ENCODE measurements at regions not wholly inside any gene's neighbourhood (a gene's known extent, or its start where the extent isn't known, plus 50 kb on each side); places are given as distances from the start of the nearest gene placed in this dataset.
"Not testable (repeated sequence)": the region's sequence is repeated elsewhere in the genome, so short reads cannot be mapped to it uniquely, and the experiment has no call there.

- DNase-seq, result no peak
Measured at GRCh38 chr4:60934566-60935295, 265.4 kb upstream of the ADGRL3 start.

GRCh38 chr4:60938181-60938580 is 261.9 kb upstream of the ADGRL3 start:
- no peak for DNase-seq

- no peak for DNase-seq
Measured at GRCh38 chr4:60938621-60939020, 261.5 kb upstream of the ADGRL3 start.

- DNase-seq, result no peak
Measured at GRCh38 chr4:60944060-60944459, 256.1 kb upstream of the ADGRL3 start.

- no peak for DNase-seq
Measured at GRCh38 chr4:60945641-60946040, 254.5 kb upstream of the ADGRL3 start.

- DNase-seq, result no peak
Measured at GRCh38 chr4:60948008-60948407, 252.1 kb upstream of the ADGRL3 start.

GRCh38 chr4:60952921-60953320 is 247.2 kb upstream of the ADGRL3 start:
- no peak for DNase-seq

GRCh38 chr4:60953826-60954225 is 246.3 kb upstream of the ADGRL3 start:
- DNase-seq, result no peak

GRCh38 chr4:60962286-60962685 is 237.8 kb upstream of the ADGRL3 start:
- no peak for DNase-seq

- DNase-seq, result no peak
Measured at GRCh38 chr4:60981534-60981933, 218.6 kb upstream of the ADGRL3 start.

- no peak for DNase-seq
Measured at GRCh38 chr4:60989141-60989540, 211.0 kb upstream of the ADGRL3 start.

GRCh38 chr4:60992037-60992436 is 208.1 kb upstream of the ADGRL3 start:
- no peak for DNase-seq

- no peak for DNase-seq
Measured at GRCh38 chr4:61003301-61003700, 196.8 kb upstream of the ADGRL3 start.

GRCh38 chr4:61004651-61005170 is 195.4 kb upstream of the ADGRL3 start:
- DNase-seq, result no peak

GRCh38 chr4:61011051-61011450 is 189.1 kb upstream of the ADGRL3 start:
- DNase-seq, result no peak

- DNase-seq, result not testable (repeated sequence)
Measured at GRCh38 chr4:61011936-61012335, 188.2 kb upstream of the ADGRL3 start.

- DNase-seq, result no peak
Measured at GRCh38 chr4:61024610-61025009, 175.5 kb upstream of the ADGRL3 start.

- no peak for DNase-seq
Measured at GRCh38 chr4:61027939-61028338, 172.2 kb upstream of the ADGRL3 start.

GRCh38 chr4:61036071-61036684 is 163.9 kb upstream of the ADGRL3 start:
- no peak for DNase-seq

GRCh38 chr4:61041527-61041926 is 158.6 kb upstream of the ADGRL3 start:
- no peak for DNase-seq

- no peak for DNase-seq
Measured at GRCh38 chr4:61044837-61045236, 155.3 kb upstream of the ADGRL3 start.

- DNase-seq, result no peak
Measured at GRCh38 chr4:61049018-61049417, 151.1 kb upstream of the ADGRL3 start.

GRCh38 chr4:61067381-61067780 is 132.7 kb upstream of the ADGRL3 start:
- no peak for DNase-seq

- DNase-seq, result no peak
Measured at GRCh38 chr4:61068060-61068459, 132.1 kb upstream of the ADGRL3 start.

- no peak for DNase-seq
Measured at GRCh38 chr4:61068745-61069144, 131.4 kb upstream of the ADGRL3 start.
